Activated T-helper 1 cell treated with anti-CD3 and anti-CD28 coated beads, Interleukin-12 subunit alpha, Interleukin-12 subunit beta, Interleukin-2, Interleukin-4 antibody, amounts not matched to agents 30 ng/mL and 10 ng/mL and 1 ng/mL, durations not matched to agents 14 hours and 24 hours and 36 hours (primary cell): ENCODE measurements at regions not wholly inside any gene's neighbourhood (a gene's known extent, or its start where the extent isn't known, plus 50 kb on each side); places are given as distances from the start of the nearest gene placed in this dataset.
A peak's percentile ranks its signal among the peaks of the same experiment; 100 is the strongest.
"Not testable (repeated sequence)": the region's sequence is repeated elsewhere in the genome, so short reads cannot be mapped to it uniquely, and the experiment has no call there.

ENCODE experiments used
- DNase-seq: peaks from one replicate; pipeline ENCODE4 v3.0.0; 2021; ENCODE audit warnings: low spot score
- H3K27ac Mint-ChIP-seq: one replicate; pipeline ENCODE4 v1.8.0; 2021; ENCODE audit warnings: mild to moderate bottlenecking, mixed read lengths
- H3K27me3 Mint-ChIP-seq: one replicate; pipeline ENCODE4 v1.8.0; 2022; ENCODE audit warnings: mild to moderate bottlenecking, moderate library complexity, mixed read lengths; ENCODE audit not compliant: insufficient read depth
- H3K36me3 Mint-ChIP-seq: one replicate; pipeline ENCODE4 v1.8.0; 2021; ENCODE audit warnings: low read depth, mixed read lengths
- H3K4me1 Mint-ChIP-seq: one replicate; pipeline ENCODE4 v1.8.0; 2021; ENCODE audit warnings: low read depth, mixed read lengths
- H3K4me3 Mint-ChIP-seq: one replicate; pipeline ENCODE4 v1.8.0; 2021; ENCODE audit warnings: mild to moderate bottlenecking, moderate library complexity, mixed read lengths
- H3K9me3 Mint-ChIP-seq: one replicate; pipeline ENCODE4 v1.8.0; 2021; ENCODE audit warnings: mixed read lengths
- intact Hi-C: fragments of 100-400 bp; cut with micrococcal nuclease; formaldehyde crosslinking; loops from one replicate; pipeline ENCODE4 v1.15.1; 2024

GRCh38 chr2:195331129-195331528 is 325.9 kb upstream of the SLC39A10 start:
- H3K9me3 Mint-ChIP-seq: peaks cover 21% of the 10 kb centered on the region
- DNase-seq: no peak
- intact Hi-C loops: no loop called here
- no peaks in the 10 kb centered on the region for H3K27me3 Mint-ChIP-seq
- peaks cover 12% of the 10 kb centered on the region for H3K36me3 Mint-ChIP-seq
- H3K4me3 Mint-ChIP-seq: no peak overlapping the region
- H3K27ac Mint-ChIP-seq: no peak overlapping the region
- no peaks in the 10 kb centered on the region for H3K4me1 Mint-ChIP-seq

GRCh38 chr2:195330513-195330956 is 326.5 kb upstream of the SLC39A10 start:
- intact Hi-C loops: no loop called here
- peaks cover 12% of the 10 kb centered on the region for H3K36me3 Mint-ChIP-seq
- no peak overlapping the region for H3K27ac Mint-ChIP-seq
- H3K27me3 Mint-ChIP-seq: no peaks in the 10 kb centered on the region
- H3K4me3 Mint-ChIP-seq: no peak overlapping the region
- H3K9me3 Mint-ChIP-seq: peaks cover 21% of the 10 kb centered on the region
- DNase-seq: no peak
- no peaks in the 10 kb centered on the region for H3K4me1 Mint-ChIP-seq

DNA sequence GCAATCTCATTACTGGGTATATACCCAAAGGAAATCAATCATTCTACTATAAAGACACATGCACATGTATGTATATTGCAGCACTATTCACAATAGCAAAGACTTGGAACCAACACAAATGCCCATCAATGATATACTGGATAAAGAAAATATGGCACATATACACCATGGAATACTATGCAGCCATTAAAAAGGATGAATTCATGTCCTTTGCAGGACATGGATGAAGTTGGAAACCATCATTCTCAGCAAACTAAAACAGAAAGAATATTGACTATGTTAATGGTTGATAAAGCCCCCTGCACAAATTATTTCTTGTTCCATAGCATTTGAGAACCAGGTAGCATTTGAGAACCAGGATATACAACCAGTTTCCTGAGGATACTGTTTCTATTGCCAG is 327.2 kb upstream of the SLC39A10 start:
- H3K4me1 Mint-ChIP-seq, DNase-seq, H3K27me3 Mint-ChIP-seq, intact Hi-C loops, H3K27ac Mint-ChIP-seq, H3K4me3 Mint-ChIP-seq: not testable (repeated sequence)
- Mint-ChIP-seq H3K9me3 (peaks cover 28% of the 10 kb centered on the region), H3K36me3 (peaks cover 14% of the 10 kb centered on the region)

GRCh38 chr2:195326537-195326936 is 330.5 kb upstream of the SLC39A10 start:
- H3K4me1 Mint-ChIP-seq: no peaks in the 10 kb centered on the region
- H3K27me3 Mint-ChIP-seq: no peaks in the 10 kb centered on the region
- intact Hi-C loops: no loop called here
- peaks cover 21% of the 10 kb centered on the region for H3K36me3 Mint-ChIP-seq
- H3K4me3 Mint-ChIP-seq: no peak overlapping the region
- H3K27ac Mint-ChIP-seq: no peak overlapping the region
- peaks cover 32% of the 10 kb centered on the region for H3K9me3 Mint-ChIP-seq
- no peak for DNase-seq

GRCh38 chr2:195322324-195322723 is 334.7 kb upstream of the SLC39A10 start:
- intact Hi-C loops: no loop called here
- H3K4me3 Mint-ChIP-seq: no peak overlapping the region
- no peak for DNase-seq
- H3K4me1 Mint-ChIP-seq: peaks cover 23% of the 10 kb centered on the region
- H3K27ac Mint-ChIP-seq: no peak overlapping the region
- H3K36me3 Mint-ChIP-seq: peaks cover 14% of the 10 kb centered on the region
- H3K27me3 Mint-ChIP-seq: no peaks in the 10 kb centered on the region
- H3K9me3 Mint-ChIP-seq: peaks cover 15% of the 10 kb centered on the region

DNA sequence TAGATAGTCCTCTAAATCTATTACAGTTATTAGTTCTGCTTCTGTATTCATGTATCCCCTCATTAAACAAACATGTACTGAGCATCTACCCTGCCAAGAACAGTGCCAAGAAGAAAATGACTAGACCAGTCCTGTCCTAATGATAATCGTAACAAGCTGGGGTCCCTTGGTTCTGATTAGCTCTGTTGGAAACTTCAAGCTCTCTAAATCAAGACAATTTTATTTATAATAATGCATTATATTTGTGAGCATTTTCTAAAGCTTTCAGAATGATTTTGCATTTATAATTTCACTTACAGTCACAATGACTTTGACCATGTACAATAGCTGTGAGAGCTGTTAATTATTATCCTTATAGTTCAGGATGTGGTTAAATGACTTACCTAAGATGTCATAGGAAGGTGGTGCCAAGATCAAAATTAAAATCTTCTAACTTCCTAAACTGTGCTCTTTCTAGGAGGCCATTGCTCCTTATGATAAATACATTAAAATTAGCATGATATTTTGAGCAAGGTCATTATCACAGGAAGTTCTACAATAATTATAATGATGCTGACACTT is 336.5 kb upstream of the SLC39A10 start:
- intact Hi-C loops: no loop called here
- Mint-ChIP-seq H3K36me3 (peaks cover 10% of the 10 kb centered on the region), H3K27ac (no peak overlapping the region), H3K27me3 (no peaks in the 10 kb centered on the region), H3K4me3 (no peak overlapping the region), H3K4me1 (peaks cover 23% of the 10 kb centered on the region), H3K9me3 (peaks cover 14% of the 10 kb centered on the region)
- no peak for DNase-seq

DNA sequence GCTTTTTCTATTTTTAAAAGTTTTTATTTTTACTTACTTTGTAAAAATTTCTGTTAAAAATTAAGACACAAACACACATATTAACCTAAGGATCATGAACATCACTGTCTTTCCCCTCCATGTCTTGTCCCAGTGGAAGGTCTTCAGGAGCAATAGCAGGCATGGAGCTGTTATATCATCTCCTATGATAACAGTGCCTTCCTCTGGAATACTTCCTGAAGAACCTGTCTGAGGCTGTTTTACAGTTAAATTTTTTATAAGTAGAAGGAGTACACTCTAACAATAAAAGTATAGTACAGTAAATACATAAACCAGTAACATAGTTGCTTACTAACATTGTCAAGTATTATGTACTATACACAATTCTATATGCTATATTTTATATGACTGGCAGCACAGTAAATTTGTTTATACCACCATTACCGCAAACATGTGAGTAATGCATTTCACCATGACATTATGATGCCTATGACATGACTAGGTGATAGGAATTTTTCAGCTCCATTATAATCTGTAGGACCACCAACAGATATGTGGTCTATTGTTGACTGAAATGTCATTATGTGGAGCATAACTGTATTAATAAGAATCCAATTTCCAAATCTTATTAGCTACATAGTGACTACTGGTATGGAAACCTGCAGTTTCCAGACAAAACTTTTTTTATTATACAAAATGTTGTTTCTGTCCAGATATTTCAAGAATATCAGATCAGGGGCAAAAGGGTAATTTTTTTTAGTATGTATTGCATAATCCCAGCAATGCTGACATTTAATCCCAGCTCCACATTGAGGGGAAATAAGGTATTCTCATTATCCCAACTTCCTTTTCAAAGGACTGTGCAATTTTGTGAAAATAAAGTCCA is 337.2 kb upstream of the SLC39A10 start:
- H3K4me1 Mint-ChIP-seq: peaks cover 23% of the 10 kb centered on the region
- H3K4me3 Mint-ChIP-seq: no peak overlapping the region
- H3K9me3 Mint-ChIP-seq: peaks cover 7% of the 10 kb centered on the region
- DNase-seq: no peak
- intact Hi-C loops: loop anchor here (2.0 to 10.0 kb wide), 5 partner anchors 168 to 1002 kb away; no protein-coding TSS in a partner anchor
- no peak overlapping the region for H3K27ac Mint-ChIP-seq
- H3K27me3 Mint-ChIP-seq: no peaks in the 10 kb centered on the region
- peaks cover 8% of the 10 kb centered on the region for H3K36me3 Mint-ChIP-seq

DNA sequence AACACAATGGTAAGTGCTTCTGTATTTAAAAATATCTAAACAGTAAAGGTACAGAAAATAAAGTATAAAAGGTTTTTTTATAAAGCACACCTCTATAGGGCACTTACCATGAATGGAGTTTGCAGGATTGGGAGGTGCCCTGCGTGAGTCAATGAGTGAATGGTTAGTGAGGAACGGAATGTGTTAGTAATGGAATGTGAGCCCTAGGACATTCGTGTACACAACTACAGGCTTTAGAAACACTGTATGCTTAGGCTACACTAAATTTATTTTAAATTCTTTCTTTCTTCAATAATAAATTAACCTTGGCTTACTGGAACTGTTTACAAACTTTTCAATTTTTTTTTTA is 337.9 kb upstream of the SLC39A10 start:
- Mint-ChIP-seq H3K27ac (no peak overlapping the region), H3K36me3 (peaks cover 4% of the 10 kb centered on the region), H3K27me3 (no peaks in the 10 kb centered on the region), H3K4me3 (no peak overlapping the region), H3K9me3 (peaks cover 2% of the 10 kb centered on the region), H3K4me1 (peaks cover 23% of the 10 kb centered on the region)
- intact Hi-C loops: loop anchor here (2.0 to 10.0 kb wide), 5 partner anchors 168 to 1002 kb away; no protein-coding TSS in a partner anchor
- DNase-seq: no peak

DNA sequence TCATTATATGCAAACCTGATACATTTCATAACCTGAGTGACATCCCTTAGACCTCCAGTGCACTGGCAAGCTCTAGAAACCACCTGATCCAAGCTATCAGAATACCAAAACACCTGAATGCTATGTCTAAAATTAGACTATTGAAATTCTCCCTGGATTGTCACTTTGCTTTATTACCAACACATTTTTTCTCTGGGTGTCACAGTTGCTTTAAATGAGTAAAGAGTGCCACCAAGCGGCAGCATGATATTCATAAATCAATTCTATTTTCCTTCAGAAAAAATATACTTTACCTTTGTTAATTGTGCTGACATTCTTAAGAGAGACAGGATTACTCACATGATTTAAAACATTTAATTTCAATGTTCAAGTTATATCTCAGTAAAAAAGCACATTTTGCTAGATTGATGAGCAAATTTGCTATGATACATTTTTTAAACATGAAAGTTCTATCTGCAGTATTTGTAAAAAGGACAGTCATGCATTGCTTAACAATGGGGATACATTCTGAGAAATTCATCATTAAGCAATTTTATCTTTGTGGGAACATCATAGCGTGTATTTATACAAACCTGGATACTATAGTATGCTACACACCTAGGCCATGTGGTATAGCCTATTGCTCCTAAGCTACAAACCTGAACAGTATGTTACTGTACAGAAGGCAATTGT is 338.4 kb upstream of the SLC39A10 start:
- DNase-seq: peak; percentile 20
- H3K9me3 Mint-ChIP-seq: no peaks in the 10 kb centered on the region
- peaks cover 2% of the 10 kb centered on the region for H3K36me3 Mint-ChIP-seq
- peaks cover 23% of the 10 kb centered on the region for H3K4me1 Mint-ChIP-seq
- no peak overlapping the region for H3K4me3 Mint-ChIP-seq
- H3K27ac Mint-ChIP-seq: no peak overlapping the region
- no peaks in the 10 kb centered on the region for H3K27me3 Mint-ChIP-seq
- intact Hi-C loops: loop anchor here (1.0 to 10.0 kb wide), 7 partner anchors 169 to 1152 kb away; no protein-coding TSS in a partner anchor

- H3K9me3 Mint-ChIP-seq: no peaks in the 10 kb centered on the region
- H3K27ac Mint-ChIP-seq: no peak overlapping the region
- H3K36me3 Mint-ChIP-seq: peaks cover 2% of the 10 kb centered on the region
- H3K27me3 Mint-ChIP-seq: no peaks in the 10 kb centered on the region
- H3K4me3 Mint-ChIP-seq: no peak overlapping the region
- intact Hi-C loops: loop anchor here (5.0 to 10.0 kb wide), 3 partner anchors 170 to 1000 kb away; no protein-coding TSS in a partner anchor
- DNase-seq: no peak
- H3K4me1 Mint-ChIP-seq: peaks cover 23% of the 10 kb centered on the region
Observed at GRCh38 chr2:195317550-195317949, 339.5 kb upstream of the SLC39A10 start.

DNA sequence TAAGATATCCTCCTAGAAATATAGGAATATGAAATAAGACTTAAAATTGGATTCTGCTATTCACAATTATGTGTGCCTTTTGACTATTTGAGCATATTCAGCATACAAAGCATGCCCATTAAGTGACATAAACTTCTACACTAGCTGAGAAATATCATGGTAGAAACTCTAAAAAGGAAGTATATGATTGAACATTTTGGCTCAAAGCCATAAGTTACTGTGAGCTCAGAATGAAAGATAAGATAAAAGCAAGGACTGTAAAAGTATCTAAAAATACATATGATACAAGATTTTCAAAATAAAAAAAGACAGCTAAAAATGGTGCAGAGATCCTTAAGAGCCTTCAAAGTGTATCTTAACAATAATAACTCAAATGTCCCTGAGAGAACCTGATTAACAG is 340.5 kb upstream of the SLC39A10 start:
- no peaks in the 10 kb centered on the region for H3K27me3 Mint-ChIP-seq
- DNase-seq: no peak
- intact Hi-C loops: loop anchor here (5.0 to 10.0 kb wide), 3 partner anchors 171 to 999 kb away; no protein-coding TSS in a partner anchor
- no peak overlapping the region for H3K27ac Mint-ChIP-seq
- no peaks in the 10 kb centered on the region for H3K9me3 Mint-ChIP-seq
- peaks cover 23% of the 10 kb centered on the region for H3K4me1 Mint-ChIP-seq
- no peak overlapping the region for H3K4me3 Mint-ChIP-seq
- peaks cover 2% of the 10 kb centered on the region for H3K36me3 Mint-ChIP-seq

DNA sequence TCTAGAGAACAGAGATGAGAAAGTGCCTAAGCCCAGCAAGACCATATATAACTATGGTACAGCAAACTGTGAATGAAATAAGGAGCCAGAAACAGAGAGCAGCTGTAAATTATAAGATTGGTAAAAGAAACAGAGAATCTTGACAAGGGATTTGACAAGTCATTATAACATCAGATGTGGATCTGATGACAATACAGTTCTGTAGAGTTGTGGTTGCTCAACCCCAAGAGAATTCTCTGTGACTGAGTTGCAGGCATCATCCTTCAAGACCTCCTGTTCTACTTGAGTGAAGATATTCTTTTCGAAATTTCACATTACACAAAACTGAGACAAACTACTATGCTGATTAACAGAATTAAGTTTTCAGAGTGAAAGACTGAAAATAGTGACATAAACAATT is 343.1 kb upstream of the SLC39A10 start:
- Mint-ChIP-seq H3K4me1 (peaks cover 8% of the 10 kb centered on the region), H3K4me3 (no peak overlapping the region), H3K9me3 (no peaks in the 10 kb centered on the region), H3K36me3 (peaks cover 2% of the 10 kb centered on the region), H3K27me3 (peaks cover 2% of the 10 kb centered on the region), H3K27ac (no peak overlapping the region)
- no peak for DNase-seq
- intact Hi-C loops: loop anchor here (10.0 kb wide), 1 partner anchor 849 kb away; no protein-coding TSS in a partner anchor

DNA sequence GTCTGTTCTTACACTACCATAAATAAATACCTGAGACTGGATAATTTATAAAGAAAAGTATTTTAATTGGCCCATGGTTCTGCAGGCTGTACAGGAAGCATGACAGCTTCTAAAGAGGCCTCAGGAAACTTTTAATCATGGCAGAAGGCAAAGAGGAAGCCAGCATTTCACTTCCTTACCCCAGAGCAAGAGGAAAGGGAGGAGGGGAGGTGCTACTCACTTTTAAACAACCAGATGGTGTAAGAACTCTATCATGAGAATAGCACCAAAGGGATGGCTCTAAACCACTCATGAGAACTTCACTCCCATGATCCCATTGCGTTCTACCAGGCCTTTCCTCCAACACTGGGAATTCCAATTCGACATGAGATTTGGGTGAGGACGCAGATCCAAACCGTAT is 344.4 kb upstream of the SLC39A10 start:
- DNase-seq: no peak

More for the DNA sequence above, 344.4 kb upstream of the SLC39A10 start:
- Mint-ChIP-seq H3K27me3 (peaks cover 2% of the 10 kb centered on the region), H3K27ac (no peak overlapping the region), H3K9me3 (no peaks in the 10 kb centered on the region), H3K36me3 (peaks cover 2% of the 10 kb centered on the region), H3K4me1 (no peaks in the 10 kb centered on the region), H3K4me3 (no peak overlapping the region)
- intact Hi-C loops: loop anchor here (10.0 kb wide), 1 partner anchor 848 kb away; no protein-coding TSS in a partner anchor
